Kidney tubule cell (primary cell): ENCODE measurements at regions not wholly inside any gene's neighbourhood (a gene's known extent, or its start where the extent isn't known, plus 50 kb on each side); places are given as distances from the start of the nearest gene placed in this dataset.

Source experiments
- DNase-seq: peaks from one replicate; pipeline ENCODE4 v3.0.0-alpha.2; 2018; ENCODE audit warnings: low spot score

DNA sequence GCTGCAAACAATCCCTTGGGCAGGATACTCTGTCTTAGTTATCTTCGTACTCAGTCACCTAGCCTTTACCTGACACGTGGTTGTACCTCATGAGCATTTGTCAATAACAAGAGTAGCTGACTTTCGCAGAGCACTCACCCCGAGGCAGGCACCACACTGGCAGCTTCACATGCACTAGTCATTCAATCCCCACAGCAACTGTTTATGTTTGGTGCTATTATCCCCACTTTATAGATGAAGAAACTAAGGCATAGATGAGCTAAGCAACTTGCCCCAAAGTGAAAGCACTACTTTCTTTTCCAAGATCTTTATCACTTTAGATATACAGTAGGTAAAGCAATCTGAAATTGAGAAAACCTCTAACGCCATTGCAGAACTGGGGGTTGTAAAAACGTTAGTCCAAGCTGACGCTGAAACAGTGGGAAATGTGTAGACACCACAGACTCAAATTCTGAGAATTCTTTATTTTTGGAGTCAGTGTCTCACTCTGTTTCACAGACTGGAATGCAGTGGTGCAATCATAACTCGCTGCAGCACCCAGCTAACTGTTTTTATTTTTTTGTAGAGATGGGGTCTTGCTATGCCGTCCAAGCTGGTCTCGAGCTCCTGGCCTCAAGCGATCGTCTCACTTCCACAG, 446.0 kb downstream of the FOXO1 start:
- no peak for DNase-seq

DNA sequence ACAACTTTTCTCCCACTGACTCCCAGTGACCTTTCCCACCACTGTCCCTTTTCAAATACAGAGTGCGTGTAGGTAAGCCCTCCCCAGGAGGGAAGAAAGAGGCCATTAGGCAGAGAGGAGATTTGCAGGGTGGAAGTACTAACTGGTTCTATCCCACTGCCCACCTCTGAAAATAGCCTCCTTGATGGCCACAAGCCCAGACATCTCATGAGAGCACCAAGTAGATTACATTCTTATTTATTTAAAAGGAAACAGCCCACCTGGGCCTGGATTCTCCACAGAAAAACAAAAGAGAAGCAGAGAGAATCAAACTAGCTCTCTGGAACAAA, 445.3 kb downstream of the FOXO1 start:
- no peak for DNase-seq

DNA sequence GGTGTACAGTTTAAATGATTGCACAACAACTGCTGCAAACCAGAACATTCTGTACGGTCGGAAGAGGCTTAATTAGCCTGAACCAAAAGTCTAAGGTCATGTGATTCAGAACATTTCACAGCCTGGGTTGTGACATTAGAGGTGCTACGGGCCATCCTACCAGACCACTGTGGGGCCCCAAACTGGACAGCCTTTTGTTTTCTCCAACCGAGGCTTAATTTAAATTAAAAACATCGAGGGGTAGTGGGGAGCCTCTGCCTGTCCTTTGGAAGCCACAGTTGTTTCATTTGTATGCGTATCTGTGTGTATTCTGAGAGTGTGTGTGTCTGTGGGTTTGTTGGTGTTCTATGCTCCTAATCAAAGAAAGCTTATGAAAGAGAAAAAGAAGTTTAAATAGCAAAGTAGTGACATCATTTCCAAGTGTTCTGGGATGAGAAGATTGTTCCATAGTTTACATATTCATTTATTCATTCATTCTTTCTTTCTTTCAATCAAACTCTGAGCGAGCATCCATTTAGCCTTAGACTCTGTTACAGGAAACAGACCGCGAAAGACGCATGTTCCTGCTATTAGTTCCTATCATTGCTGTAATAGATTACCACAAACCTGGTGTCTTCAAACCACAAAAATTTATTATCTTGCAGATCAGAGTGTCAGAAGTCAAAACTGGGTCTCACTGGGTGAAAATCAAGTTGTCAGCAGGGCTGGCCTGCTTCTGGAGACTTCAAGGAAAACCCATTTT, 444.8 kb downstream of the FOXO1 start:
- peak; percentile 82 for DNase-seq

DNA sequence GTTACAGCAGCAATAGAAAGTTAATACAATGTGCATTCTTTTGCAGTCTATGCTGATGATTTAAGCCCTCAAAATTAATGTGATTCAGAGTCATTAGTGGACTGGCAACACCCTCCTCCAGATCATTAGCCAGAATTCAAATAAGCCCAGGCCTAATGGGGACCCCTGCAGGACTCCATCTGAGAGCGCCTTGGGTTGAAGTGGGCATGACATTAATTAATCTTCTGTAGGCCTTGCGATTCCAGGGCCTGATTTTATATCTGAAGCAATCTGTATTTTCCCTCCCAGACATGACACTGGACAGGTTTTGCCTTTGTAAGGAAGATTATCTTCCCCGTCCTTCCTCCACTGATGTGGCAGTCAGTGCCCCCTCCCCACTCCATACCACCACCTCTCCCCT, 442.9 kb downstream of the FOXO1 start:
- no peak for DNase-seq

DNA sequence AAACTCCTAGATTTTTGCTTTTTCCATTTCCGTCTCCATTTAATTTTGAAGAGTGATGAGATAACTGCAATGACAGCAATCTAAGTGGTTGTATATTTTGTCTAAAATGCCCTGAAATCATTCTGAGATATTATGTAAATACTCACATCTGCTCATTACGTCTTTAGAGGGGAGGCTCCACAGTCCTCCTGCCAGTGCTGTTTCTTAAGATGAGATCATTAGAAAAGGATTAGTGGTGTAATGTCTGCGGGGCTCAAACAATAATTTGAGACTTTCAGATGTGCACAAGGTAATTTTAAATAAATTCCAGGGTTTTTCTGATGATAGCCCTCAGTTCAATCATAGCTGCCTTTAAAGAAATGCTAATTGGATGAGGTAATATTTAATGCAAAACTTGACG, 437.9 kb downstream of the FOXO1 start:
- no peak for DNase-seq

DNA sequence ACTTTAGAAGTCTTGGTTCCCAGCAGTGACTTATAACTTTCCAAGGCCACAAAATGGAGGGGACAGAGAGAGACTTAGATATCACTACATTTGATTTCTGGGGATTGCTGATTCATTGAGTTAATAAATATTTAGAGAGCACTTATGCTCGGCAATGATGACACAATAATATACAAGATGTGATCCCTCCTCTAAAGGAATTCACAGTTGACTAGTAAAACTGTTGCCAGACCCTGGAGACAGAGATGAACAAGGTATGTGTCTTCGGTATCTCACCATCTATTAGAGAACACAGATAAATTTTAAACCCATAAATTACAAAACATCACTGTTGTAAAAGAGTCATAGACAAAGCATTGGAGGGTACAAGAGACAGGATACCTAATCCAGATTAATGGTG, 437.5 kb downstream of the FOXO1 start:
- DNase-seq, result peak; percentile 65

DNA sequence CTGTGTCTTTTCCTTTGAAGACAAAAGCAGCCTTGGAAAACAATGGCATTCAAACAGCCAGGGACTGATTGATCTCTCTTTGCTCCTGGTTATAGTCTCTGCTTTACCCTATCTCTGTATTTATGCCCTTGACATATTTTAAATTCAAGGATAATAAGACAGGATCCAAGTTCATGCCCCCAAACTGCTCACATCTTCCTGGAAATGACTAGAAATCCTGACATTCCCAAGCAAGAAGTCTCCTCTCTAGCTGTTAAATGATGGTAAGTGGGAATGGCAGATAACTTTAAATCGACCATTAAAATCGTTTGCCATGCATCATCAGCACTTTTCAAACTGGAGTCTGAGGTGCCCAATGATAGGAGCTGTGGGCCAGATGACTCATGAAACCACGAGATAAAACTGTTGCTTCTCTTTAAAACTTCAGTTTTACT, 435.6 kb downstream of the FOXO1 start:
- no peak for DNase-seq

DNA sequence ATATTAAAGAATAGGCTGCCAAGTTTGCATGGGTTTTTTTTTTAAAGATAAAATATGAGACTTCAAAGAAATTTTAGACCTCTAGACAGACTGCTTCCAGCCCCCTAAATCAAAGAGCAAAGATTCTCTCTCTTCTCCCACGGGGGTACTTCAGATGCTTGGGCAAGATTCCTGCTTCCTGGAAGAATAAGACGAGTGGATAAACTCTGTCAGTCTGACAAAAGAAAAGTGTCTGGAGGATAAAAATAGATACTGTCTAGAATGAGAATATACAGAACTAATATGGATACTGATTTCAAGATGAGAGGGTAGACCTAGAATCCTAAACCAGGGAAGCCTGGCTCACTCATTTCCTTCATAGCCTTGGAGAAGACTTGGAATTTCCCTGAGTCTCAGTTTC, 435.1 kb downstream of the FOXO1 start:
- DNase-seq, result no peak

DNA sequence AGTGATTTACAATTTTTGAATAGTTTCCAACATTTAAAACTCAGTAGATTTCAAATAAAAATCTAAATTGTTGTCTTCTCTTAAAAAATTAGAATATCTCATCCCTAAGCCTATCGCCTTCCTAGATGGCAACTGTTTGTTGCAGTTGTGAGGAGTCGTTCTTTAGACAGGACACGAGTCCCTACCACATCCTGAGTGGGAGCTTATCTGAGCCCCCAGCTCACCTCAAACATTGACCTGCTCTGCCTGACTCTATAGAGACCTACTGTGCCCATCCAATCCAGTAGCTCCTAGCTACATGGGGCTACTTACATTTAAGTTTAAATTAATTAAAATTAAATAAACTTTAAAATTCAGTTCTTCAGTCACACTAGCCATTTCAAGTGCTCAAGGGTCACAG, 434.7 kb downstream of the FOXO1 start:
- no peak for DNase-seq

DNA sequence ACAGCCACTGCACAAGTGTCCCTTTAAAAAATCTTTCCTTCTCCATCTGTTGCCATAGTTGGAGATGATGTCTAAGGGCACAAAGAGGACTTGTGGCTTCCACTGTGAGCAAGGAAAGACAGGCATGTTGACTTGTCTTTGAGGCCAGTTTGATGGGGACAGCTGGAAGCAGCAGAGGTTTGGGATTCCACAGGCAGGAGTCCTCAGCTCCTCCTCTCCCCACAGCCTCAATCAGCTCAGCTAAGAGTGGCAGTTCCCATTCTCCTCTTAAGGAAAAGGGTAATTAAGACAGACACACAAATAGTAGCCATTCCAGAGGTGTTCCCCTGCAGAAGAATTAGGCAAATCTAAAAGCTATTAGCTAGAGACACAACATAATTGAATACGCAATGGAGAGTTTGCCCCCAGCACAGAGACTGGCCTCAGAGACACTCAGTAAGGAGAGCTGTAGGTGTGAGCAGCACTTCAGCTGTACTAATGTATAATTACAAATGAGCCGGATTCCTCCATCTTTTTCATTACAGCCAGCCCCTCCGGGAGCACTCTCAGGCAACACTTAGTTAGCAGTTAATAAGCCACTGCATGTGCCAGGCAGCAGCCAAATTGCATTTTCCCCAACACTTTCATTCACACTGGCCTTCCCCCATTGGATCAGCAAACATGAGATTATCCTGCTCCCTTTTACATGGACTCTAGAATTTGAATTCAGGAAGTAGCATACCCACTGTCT, 434.0 kb downstream of the FOXO1 start:
- DNase-seq, result no peak

DNA sequence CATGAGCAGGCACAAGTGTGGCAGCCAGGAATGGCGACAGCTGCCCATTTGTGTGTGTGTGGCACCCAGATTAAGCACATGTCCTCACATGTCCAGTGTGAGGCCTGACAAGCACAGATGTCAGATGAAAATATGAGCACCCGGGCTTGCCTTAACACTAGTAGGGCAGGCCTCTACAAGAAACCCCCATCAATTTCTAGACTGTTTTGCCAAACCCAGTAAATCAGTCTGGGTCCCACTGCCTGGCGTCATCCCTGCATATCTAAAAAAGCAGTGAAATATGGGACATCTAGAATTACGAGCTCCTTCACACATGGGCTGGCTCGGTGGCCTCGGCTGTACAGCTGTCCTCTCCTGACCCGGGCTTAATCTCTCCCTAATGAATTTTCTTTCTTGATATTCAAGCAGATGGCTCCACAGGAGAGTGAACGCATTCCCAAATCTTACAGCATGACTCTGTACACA, 432.7 kb downstream of the FOXO1 start:
- no peak for DNase-seq

DNA sequence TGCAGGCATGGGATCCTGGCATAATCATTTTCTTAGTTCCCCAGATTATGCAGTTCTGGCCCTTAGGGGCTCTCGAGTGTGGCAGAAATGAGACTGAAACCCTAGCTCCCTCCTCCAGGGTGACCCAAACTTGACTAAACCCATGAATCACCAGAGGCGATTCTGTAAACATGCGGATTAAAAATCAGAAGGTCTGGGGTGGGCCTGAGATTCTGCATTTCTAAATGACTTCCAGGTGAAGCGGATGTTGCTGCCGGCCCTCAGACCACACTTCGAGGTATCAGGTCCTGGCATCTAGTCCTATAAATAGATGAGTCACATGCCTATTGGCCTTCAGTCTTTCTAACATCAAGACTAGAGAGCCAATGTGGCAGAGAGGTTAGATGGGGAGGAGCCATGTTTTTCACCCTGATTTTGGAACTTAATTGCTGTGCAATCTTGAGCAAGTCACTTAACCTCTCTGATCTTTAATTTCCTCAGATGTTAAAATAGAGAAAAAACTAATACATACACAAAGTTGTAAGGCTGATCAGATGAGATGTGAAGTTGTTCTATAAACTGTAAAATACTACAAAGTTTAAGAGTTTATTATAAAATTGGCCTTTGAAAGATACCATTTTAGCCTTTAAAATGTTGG, 431.2 kb downstream of the FOXO1 start:
- no peak for DNase-seq

DNA sequence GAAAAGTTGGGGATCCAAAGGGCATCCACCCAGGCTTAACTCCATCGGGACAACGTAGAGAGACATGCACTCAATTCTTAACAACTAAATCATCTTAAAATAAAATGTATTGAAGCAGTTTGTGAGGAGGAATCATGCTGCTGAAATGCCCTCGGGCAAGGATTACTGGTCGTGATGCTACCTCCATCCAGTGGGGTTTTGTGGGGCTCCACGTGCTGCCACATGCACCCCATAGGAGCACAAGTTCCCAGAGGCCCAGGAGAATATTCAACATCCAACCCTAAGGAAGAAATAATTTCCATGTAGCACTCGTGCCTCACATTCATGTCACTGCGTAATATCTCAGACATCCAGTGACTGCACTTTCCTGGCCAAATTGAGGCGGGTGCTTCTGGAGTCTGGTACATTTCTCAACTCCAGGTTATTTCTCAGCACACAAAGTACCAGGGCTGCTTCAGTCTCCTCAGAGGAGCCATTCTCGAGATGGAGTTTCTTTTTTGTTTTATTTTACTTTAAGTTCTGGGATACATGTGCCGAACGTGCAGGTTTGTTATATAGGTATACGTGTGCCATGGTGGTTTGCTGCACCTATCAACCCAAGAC, 429.8 kb downstream of the FOXO1 start:
- DNase-seq, result no peak

DNA sequence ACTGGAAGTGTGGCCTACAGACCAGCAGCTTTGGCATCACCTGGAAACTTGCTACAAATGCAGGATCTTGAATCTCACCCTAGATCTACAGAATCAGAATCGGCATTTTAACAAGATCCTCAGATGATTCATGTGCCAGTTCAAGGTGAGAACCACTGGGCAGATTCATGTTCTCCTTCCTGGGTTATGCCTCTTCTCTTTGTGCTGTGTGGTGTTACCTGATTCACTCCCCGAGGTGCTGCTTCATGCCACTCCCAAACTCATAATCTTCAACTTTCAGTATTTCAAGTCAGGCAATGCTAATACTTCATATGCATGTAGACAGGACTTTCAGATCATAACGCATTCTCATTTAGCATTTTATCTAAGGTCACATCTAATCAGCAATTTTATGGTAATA, 427.7 kb downstream of the FOXO1 start:
- DNase-seq, result no peak

DNA sequence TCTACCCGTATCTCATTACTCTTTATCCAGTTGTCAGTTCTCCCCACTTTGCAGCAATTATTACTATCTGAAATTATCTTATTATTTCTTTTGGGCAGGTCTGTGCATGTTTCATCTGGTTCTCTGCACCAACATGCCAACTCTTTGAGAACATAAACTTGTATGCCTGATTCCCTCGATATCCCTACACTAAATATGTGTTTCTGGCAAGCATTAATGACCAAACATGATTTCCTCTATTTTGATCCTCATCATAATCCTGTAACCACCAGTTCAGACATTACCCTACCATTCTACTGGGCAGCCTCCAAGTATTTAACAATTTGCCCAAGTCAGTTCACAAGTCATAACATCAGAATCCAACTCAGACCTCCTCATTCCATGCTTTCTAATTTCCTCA, 426.1 kb downstream of the FOXO1 start:
- DNase-seq, result no peak

DNA sequence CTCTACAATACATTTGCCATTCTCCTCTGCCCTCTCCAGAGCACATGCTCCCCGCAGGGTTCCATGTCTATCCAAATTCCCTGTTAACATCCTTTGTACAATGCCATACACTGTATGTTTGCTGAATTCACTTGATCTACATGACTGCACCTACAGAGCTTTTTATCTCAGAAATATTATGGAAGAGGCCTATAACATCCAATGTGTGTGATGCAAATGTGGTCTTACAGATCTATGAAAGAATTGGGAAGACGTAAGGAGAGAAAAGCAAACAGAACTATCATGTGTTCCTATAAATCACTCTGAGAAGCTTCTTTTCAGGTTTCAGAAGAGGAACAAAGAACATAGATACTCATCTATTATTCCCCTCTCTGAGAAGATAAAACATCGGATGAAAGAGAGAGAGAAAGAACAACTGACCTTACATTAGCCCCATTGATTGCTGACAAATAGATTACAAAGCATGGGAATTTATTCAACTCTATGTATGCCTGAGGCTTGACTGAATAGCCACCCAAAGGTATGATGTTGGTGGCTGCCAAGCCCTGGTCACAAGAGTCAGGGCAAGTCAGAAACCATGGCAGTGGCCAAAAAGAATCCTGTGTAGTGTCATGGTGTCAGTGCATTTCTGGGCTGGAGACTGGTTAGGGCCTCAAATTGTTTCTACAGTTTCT, 425.2 kb downstream of the FOXO1 start:
- DNase-seq, result no peak

DNA sequence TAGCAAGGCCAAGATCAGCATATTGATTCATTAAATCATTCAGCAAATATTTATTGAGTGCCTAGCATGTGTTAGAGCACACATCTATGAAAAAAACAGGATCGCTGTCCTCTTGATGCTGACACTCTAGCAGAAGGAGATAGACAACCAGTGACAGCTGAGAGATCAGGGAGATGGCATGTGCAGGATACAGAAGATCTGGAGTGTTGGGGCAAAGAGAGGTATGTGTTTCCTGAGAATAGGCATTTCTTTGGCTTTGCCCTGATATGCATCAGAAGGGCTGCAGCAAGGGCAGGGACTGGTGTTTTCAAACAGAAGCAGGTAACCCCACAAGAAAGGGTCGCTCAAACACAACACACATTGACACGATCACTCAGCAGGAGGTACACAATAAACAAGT, 423.4 kb downstream of the FOXO1 start:
- DNase-seq, result no peak

DNA sequence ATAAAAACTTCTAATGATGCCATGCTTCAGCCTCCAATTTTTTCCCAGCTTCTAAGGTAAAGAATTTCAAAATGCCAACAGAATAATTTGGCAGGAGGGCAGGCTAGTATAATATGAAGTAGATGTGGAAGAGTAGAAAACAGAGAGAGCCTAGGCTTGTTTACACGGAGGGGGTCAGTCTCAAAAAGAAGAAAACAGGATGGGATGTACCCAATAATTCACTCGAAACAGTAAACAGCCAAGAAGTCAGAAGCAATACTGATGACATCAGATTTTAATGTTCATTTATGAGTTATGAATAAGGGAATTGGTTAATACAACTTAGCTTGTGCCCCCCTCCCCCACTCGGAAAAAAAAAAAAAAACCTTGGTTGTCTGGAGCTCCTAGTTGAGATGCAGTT, 422.5 kb downstream of the FOXO1 start:
- no peak for DNase-seq

DNA sequence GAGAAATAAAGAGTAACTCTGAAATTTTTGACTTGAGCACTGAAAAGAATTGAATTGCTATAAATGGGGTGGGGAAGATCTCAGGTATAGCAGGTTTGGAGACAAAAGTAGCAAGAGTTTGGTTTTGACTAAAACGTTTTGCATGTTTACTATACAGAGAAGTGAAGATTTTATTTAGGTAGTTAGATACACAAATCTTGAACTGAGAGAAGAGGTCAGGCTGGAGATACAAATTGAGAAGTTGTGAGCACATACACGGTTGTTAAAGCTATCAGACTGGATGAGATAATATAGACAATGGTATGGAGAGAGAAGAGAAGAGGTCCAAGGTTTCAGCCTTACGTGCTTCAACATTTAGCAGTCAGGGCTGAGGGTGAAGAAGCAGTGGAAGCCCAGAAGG, 420.9 kb downstream of the FOXO1 start:
- DNase-seq, result no peak

DNA sequence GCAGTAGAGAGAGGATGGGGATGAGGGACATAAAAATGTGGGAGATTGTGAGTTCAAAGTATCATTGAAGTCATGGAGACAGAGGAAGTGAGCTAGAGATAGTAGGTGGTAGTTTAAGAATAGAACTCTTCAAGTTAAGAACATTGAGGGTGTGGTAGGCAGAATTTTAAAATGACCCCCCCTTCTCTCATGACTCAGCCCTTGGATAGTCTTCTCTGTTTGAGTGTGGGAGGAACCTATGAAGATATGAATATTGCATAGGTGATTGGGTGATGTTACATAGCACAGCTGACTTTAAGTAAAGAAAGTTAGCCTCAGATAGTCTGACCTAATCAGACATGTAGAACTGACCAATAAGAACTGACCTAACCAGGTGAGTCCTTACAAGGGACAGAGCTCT, 418.6 kb downstream of the FOXO1 start:
- DNase-seq, result no peak

DNA sequence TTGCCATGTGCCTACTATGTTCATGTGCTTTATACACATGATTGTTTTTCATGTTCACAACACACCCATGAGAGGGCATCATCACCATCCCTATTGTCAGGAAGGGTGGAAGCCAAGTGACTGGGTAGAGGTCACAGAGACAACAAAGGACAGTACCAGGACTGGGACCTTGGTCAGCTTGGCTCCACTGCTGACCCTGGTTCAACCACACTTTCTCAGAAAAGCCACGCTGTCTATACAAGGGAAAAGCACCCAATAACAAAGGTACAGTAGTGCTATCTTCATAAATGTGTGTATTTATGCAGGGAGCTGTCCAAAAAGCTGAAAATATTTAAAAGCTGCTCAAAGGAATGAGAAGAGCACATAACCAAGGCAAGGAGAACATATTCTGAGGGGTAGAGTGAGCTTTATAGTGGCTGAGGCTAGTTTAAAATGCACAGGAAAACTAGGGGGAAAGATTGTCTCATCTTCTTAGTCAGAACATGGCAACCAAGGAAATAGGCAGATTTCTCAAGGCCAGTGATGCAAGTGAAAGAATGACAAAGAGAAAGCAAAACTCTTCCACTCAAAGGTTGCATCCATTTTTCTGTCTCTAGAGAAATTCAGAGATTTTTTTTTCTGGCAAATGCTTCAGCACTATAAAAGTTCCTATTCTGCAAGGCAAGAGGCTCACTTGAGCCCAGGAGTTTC, 415.0 kb downstream of the FOXO1 start:
- peak; percentile 56 for DNase-seq
